Activated T-helper 17 cell treated with anti-CD3 and anti-CD28 coated beads, Interleukin-2, amount 50 U/mL, for 72 hours (primary cell): ENCODE measurements at regions not wholly inside any gene's neighbourhood (a gene's known extent, or its start where the extent isn't known, plus 50 kb on each side); places are given as distances from the start of the nearest gene placed in this dataset.

ENCODE experiments used
- ATAC-seq: fragments of 150-1000 bp; cut with Tn5 transposase; replicated peaks from 2 replicates; pipeline ENCODE4 v1.10.0; 2021; ENCODE audit warnings: mild to moderate bottlenecking, moderate library complexity
- H3K27ac Mint-ChIP-seq: one replicate; pipeline ENCODE4 v1.8.0; 2022; ENCODE audit warnings: mixed read lengths
- H3K27me3 Mint-ChIP-seq: one replicate; pipeline ENCODE4 v1.8.0; 2022; ENCODE audit warnings: mixed read lengths
- H3K36me3 Mint-ChIP-seq: one replicate; pipeline ENCODE4 v1.8.0; 2022; ENCODE audit warnings: low read depth, mild to moderate bottlenecking, mixed read lengths
- H3K4me1 Mint-ChIP-seq: one replicate; pipeline ENCODE4 v1.8.0; 2022; ENCODE audit warnings: mixed read lengths
- H3K4me3 Mint-ChIP-seq: one replicate; pipeline ENCODE4 v1.8.0; 2022; ENCODE audit warnings: mild to moderate bottlenecking, mixed read lengths
- H3K9me3 Mint-ChIP-seq: one replicate; pipeline ENCODE4 v1.8.0; 2022; ENCODE audit warnings: mixed read lengths

DNA sequence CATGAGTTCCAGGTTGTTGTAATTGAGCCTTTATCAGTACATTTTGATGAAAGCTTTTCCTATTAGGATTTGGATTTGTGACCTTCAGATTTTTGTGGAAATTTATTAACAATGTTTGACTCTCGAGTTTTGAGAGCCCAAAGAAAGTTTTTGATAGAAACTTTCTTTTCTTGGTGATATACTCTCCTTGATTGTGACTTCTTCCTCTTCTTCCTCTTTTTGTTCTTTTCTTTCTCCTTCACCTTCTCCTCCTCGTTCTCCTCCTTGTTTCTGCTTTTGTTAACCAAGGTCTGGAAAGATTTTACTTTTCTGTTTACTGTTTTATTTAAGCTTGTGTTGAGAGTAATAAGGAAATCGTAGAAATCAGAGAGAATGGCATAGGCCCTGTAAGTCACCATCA lies 182.4 kb downstream of the TRIM27 start:
- H3K27ac Mint-ChIP-seq, result no peak overlapping the region
- peaks cover 20% of the 10 kb centered on the region for H3K9me3 Mint-ChIP-seq
- peaks cover 23% of the 10 kb centered on the region for H3K36me3 Mint-ChIP-seq
- H3K27me3 Mint-ChIP-seq, result peaks cover 55% of the 10 kb centered on the region
- no peaks in the 10 kb centered on the region for H3K4me1 Mint-ChIP-seq
- no peak for ATAC-seq
- H3K4me3 Mint-ChIP-seq, result no peak overlapping the region

DNA sequence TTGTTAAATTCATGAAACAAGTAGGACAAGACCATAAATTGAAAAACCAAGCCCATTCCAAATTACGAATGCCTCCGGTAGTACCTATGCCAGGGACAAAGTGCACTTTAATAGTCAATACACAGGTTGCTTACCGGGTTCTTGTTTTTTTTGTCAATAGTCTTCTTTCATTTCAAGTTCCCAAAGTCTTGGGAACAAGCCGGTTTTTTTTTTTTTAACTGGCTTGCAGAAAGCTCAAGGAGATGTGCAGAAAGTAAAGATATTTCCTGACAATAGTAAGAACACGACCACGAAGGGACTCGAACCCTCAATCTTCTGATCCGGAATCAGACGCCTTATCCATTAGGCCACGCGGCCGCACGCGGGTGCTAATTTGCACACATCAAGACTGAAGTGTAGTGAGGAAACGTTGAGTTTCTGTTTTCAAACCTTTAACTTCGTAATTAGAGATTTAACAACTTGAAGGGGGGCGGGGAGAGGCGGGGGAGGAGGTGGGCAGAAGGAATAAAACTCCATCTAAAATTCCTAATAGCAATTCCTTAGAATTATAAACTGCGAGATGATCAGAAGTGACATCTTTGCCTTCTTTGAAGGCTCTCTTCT lies 181.0 kb downstream of the TRIM27 start:
- peaks cover 13% of the 10 kb centered on the region for H3K36me3 Mint-ChIP-seq
- H3K4me3 Mint-ChIP-seq, result no peak overlapping the region
- H3K27me3 Mint-ChIP-seq, result peaks cover 53% of the 10 kb centered on the region
- H3K27ac Mint-ChIP-seq, result no peak overlapping the region
- H3K4me1 Mint-ChIP-seq, result no peaks in the 10 kb centered on the region
- H3K9me3 Mint-ChIP-seq, result peaks cover 17% of the 10 kb centered on the region
- ATAC-seq, result no peak

DNA sequence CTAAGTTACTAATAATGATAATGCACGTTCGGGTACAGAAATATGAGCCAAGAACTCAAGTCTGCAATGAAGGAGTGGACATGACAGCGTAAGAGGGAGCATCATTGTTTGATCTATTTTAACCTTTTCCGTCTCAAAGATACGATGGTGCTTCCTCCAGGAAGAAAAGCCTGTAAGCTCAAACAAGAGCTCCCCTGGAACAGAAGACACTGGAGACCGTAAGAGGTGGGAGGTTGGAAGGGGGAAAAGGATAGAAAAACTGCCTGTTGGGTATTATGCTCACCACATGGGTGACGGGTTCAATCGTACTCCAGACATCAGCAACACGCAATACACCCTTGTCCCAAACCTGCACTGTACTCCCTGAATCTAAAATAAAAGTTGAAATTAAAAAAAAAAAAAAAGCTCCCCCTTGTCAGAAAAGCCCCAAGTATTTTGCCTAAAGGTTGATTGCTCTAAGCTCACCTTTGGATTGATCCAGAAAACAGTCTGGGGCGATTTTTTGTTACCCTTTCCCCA lies 180.5 kb downstream of the TRIM27 start:
- H3K36me3 Mint-ChIP-seq, result peaks cover 9% of the 10 kb centered on the region
- H3K4me3 Mint-ChIP-seq, result no peak overlapping the region
- no peaks in the 10 kb centered on the region for H3K4me1 Mint-ChIP-seq
- peaks cover 15% of the 10 kb centered on the region for H3K9me3 Mint-ChIP-seq
- ATAC-seq, result no peak
- H3K27me3 Mint-ChIP-seq, result peaks cover 53% of the 10 kb centered on the region
- H3K27ac Mint-ChIP-seq, result no peak overlapping the region

DNA sequence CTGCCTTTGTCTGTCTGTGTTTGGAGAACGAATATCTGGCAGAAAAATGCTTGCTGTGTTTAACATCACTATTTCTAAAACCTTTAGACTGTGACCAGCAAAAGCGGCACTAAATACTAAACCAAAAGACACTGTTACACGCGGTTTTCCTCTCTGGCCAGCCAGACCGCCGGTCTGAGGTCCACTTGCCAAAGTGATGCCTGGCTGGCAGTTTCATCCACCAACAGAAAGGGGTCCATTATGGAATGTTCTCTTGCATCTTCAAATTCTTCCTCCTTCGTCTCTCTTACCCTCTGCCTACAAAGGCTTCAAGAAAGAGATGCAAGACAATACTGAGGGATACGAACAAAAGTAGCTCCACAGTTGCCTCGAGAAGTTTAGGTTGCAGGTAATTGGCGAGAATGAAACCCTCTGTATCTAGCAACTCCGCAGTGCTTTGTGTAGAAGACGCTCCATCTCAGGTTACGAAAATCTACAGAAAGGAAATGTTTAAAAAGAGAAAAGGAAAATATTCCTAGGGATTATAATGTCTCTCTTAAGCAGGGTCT lies 176.6 kb downstream of the TRIM27 start:
- ATAC-seq, result no peak
- peaks cover 14% of the 10 kb centered on the region for H3K36me3 Mint-ChIP-seq
- no peaks in the 10 kb centered on the region for H3K4me1 Mint-ChIP-seq
- peaks cover 62% of the 10 kb centered on the region for H3K27me3 Mint-ChIP-seq
- no peak overlapping the region for H3K4me3 Mint-ChIP-seq
- H3K9me3 Mint-ChIP-seq, result peaks cover 16% of the 10 kb centered on the region
- no peak overlapping the region for H3K27ac Mint-ChIP-seq

DNA sequence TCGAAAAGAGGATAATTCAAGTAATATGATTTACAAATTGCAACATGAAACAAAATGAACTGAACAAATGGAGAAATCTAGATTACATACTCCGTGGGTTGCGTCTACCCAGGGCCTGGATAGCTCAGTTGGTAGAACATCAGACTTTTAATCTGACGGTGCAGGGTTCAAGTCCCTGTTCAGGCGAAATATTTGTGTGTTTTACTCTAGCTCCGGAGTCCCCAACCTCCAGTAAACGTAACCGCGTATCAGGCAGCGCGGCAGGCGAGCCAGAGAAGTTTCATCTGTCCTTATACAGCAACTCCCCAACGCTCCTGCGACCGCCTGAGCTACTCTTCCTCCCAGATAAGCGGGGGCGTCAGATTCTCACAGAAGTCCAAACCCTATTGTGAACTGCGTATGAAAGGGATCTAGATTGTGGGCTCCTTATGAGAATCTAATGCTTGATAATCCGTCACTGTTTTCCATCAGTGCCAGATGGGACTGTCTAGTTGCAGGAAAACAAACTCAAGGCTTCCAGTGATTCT lies 176.1 kb downstream of the TRIM27 start:
- H3K36me3 Mint-ChIP-seq, result peaks cover 14% of the 10 kb centered on the region
- no peaks in the 10 kb centered on the region for H3K4me1 Mint-ChIP-seq
- peaks cover 16% of the 10 kb centered on the region for H3K9me3 Mint-ChIP-seq
- H3K27me3 Mint-ChIP-seq, result peaks cover 66% of the 10 kb centered on the region
- H3K27ac Mint-ChIP-seq, result no peak overlapping the region
- no peak for ATAC-seq
- no peak overlapping the region for H3K4me3 Mint-ChIP-seq

DNA sequence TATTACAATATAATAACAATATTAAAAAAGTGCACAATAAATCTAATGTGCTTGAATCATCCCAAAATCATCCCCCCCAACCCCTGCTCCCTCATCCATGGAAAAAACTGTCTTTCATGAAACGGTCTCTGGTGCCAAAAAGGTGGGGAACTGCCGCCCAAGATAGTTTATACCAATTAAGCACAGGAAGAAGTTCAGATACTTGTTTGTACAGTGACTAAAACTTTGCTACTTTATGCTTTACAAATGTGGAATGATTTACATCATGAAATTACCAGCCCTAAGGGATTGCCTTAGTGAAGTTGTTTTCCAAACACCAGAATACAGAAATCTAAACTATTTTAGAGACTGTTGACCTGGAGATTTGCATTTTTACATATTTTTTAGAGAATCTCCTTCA lies 175.6 kb downstream of the TRIM27 start:
- H3K9me3 Mint-ChIP-seq, result peaks cover 16% of the 10 kb centered on the region
- no peak overlapping the region for H3K27ac Mint-ChIP-seq
- H3K27me3 Mint-ChIP-seq, result peaks cover 61% of the 10 kb centered on the region
- no peaks in the 10 kb centered on the region for H3K4me1 Mint-ChIP-seq
- H3K36me3 Mint-ChIP-seq, result peaks cover 14% of the 10 kb centered on the region
- no peak overlapping the region for H3K4me3 Mint-ChIP-seq
- no peak for ATAC-seq

DNA sequence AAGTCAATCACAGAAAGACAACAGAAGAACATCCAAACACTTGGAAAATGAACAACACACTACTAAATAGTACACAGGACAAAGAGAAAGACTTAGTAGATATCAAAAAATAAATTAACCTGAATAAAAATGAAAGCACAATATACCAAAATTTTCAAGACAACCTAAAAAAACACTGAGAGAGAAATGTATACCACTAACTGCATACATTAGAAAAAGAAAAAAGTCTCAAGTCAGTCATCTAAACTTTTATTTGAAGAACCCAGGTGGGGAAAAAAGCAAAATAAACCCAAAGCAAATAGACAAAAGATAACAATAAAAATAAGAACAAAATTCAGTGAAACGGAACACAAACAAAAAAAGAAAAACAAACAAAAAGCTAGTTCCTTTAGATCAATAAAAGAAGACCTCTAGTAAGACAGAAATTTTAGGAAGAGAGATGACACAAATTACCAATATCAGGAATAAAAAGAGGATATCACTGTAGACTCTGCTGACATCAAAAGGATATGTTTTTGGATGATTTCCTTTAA lies 172.8 kb downstream of the TRIM27 start:
- no peak for ATAC-seq
- Mint-ChIP-seq H3K27ac (no peak overlapping the region), H3K4me1 (no peaks in the 10 kb centered on the region), H3K36me3 (peaks cover 14% of the 10 kb centered on the region), H3K27me3 (peaks cover 51% of the 10 kb centered on the region), H3K9me3 (peaks cover 10% of the 10 kb centered on the region), H3K4me3 (no peak overlapping the region)

DNA sequence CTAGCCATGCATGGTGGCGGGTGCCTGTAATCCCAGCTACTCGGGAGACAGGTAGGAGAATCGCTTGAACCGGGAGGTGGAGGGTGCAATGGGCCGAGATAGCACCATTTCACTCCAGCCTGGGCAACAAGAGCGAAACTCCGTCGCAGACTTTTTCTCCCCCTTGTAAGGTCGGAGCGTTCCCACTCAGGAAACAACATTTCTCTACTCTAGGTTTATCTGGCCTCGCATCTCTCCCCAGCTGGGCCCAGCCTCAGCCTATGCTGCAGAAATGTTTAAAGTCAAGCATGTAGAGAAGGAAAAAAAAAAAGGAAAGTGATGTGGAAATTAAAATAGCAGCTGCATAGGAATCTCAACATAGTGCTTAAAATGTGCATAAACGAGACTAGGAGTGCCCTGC lies 172.3 kb downstream of the TRIM27 start:
- Mint-ChIP-seq H3K9me3 (peaks cover 10% of the 10 kb centered on the region), H3K27ac (no peak overlapping the region), H3K4me1 (no peaks in the 10 kb centered on the region), H3K27me3 (peaks cover 45% of the 10 kb centered on the region), H3K36me3 (peaks cover 14% of the 10 kb centered on the region), H3K4me3 (no peak overlapping the region)
- ATAC-seq, result no peak

DNA sequence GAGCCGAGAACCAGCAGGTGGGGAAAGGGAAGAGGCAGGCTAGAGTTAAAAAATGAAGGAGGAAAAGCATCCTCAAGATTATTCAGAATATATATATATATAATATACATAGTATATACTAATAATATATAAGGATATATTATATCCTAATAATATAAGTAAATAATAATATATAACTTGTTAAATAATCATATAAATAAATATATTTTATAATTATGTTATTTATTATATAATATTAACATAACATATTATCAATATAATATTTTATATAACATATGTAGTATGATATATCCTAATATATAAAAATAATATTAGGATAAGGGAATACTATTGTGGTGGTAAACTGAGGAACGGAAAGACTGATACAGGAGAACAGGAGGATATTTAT lies 171.8 kb downstream of the TRIM27 start:
- H3K36me3 Mint-ChIP-seq, result peaks cover 14% of the 10 kb centered on the region
- H3K27me3 Mint-ChIP-seq, result peaks cover 47% of the 10 kb centered on the region
- no peaks in the 10 kb centered on the region for H3K4me1 Mint-ChIP-seq
- peaks cover 10% of the 10 kb centered on the region for H3K9me3 Mint-ChIP-seq
- no peak for ATAC-seq
- H3K27ac Mint-ChIP-seq, result no peak overlapping the region
- H3K4me3 Mint-ChIP-seq, result no peak overlapping the region

DNA sequence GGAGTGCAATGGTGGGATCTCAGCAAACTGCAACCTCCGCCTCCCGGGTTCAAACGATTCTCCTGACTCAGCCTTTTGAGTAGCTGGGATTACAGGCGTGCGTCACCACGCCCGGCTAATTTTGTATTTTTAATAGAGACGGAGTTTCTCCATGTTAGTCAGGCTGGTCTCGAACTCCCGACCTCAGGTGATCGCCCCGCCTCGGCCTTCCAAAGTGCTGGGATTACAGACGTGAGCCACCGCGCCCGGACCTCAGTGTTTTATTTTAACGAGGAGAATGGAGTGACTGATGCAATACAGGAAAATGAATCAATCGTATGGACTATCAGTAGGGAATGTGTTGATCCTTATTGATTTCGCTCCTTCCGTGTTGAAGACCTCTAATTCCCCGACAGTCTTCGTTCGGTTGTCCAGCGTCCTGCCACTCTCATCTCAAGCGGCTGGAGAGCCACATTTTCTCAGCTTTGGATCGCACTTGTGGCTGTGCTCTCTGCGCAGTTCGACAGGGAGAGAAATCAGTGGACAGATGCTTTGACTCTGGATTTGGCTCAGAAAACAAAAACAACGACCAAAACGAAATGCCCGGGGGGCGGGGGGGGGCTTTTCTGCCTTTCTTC lies 166.2 kb downstream of the TRIM27 start:
- ATAC-seq, result no peak
- no peaks in the 10 kb centered on the region for H3K4me1 Mint-ChIP-seq
- H3K36me3 Mint-ChIP-seq, result no peaks in the 10 kb centered on the region
- H3K9me3 Mint-ChIP-seq, result no peaks in the 10 kb centered on the region
- H3K27me3 Mint-ChIP-seq, result peaks cover 46% of the 10 kb centered on the region
- H3K27ac Mint-ChIP-seq, result no peak overlapping the region
- no peak overlapping the region for H3K4me3 Mint-ChIP-seq

DNA sequence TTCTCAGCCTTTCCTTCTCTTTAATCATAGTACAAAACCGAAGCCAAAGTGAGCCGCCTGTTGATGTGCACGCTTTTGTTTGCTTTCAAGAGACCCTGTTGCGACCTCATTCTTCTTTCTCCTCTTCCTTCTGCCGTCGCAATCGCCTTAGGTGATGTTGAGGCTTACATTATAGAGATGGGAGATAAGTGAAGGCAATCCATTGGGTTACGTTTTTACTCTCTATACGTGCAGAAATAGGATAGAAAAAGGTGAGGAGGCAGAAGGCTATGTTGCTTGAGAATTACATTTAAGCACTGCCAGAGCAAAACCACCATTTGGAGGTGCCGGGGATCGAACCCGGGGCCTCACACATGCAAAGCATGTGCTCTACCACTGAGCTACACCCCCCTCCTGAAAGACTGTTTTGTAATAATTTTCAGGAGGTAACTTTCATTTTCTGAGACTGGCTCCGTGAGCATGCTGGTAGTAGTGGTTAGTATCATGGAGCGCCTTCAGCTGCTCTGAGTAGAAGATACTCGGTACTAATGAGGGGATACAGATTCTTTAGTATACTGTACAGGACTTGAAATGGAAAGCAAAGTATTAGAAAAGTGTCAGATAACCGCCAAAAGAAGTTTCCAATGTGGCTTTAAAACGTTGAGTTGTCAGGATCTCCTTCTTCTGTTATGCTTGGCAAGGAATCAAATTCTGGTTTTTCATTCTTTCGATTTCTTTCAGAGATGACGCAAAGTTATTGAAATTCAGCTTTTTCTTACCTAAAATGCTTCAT lies 165.6 kb downstream of the TRIM27 start:
- Mint-ChIP-seq H3K27ac (no peak overlapping the region), H3K27me3 (peaks cover 49% of the 10 kb centered on the region), H3K4me1 (no peaks in the 10 kb centered on the region), H3K9me3 (no peaks in the 10 kb centered on the region), H3K4me3 (no peak overlapping the region), H3K36me3 (no peaks in the 10 kb centered on the region)
- no peak for ATAC-seq

DNA sequence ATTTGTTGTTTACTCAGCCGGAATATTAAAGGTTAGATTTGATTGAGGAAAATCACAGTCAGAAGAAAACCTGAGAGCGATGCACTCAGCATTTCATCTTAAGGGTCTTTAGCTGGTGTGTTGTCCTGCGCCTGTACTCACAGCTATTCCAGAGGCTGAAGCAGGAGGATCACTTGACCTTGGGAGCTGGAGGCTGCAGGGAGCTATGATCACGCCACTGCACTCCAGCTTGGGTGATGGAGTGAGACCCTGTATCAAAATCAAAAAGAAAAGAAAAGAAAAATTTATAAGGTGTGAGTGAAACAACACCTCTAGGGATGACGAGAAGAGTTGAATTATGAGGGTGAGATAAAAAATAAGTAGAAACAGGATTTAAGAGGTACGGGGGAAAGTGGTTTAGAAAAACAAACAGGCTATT lies 165.0 kb downstream of the TRIM27 start:
- Mint-ChIP-seq H3K36me3 (no peaks in the 10 kb centered on the region), H3K9me3 (no peaks in the 10 kb centered on the region), H3K27me3 (peaks cover 51% of the 10 kb centered on the region), H3K27ac (no peak overlapping the region), H3K4me3 (no peak overlapping the region), H3K4me1 (no peaks in the 10 kb centered on the region)
- no peak for ATAC-seq

DNA sequence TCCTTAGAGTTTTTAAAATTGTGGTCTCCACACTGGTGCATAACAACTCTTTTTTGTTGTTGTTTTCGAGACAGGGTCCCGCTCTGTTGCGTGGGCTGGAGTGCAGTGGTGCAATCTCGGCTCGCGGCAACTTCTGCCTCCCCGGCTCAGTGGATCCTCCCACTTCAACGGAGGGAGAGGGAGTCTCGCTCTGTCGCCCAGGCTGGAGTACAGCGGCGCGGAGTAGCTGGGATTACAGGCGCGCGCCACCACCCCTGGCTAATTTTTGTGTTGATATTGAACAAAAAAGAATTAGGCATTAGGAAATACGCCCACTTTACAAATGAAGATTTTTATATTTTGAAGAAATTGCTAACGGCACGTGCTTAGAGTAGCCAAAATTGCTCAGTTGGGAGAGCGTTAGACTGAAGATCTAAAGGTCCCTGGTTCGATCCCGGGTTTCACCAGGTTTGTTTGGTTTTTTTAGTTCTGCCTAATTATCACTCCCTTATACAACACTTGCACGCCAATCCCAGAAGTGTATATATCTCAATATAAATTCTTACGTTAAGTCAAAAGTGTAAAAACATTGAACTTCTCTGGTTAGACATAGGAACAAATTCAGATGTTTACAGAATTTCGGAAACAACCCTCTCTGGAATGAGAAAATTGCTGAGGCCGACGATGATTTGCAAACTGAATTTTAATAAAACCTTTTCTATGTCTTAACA lies 159.6 kb downstream of the TRIM27 start:
- Mint-ChIP-seq H3K27me3 (peaks cover 65% of the 10 kb centered on the region), H3K4me1 (no peaks in the 10 kb centered on the region), H3K27ac (no peak overlapping the region), H3K36me3 (no peaks in the 10 kb centered on the region), H3K4me3 (no peak overlapping the region), H3K9me3 (peaks cover 4% of the 10 kb centered on the region)
- ATAC-seq, result no peak

DNA sequence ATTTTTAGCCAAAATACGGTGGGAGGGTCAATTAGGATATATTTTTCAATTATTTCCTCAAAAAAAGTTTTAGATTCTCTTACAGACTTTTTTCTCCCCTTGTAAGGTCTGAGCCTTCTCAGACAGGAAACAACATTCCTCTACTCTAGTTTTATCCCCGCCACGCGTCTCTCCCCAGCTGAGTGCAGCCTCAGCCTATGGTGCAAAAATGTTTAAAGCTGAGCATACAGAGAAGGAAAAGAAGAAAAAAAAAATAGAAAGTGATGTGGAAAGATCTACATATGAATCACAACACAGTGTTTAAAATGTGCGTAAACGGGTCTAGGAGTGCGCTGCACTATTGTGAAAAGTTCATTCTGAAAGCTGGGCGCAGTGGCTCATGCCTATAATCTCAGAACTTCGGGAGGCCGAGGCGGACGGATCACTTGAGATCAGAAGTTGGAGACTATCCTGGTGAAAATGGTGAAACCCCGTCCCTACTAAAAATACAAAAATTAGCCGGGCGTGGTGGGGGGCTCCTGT lies 159.0 kb downstream of the TRIM27 start:
- H3K27me3 Mint-ChIP-seq, result peaks cover 68% of the 10 kb centered on the region
- no peak overlapping the region for H3K27ac Mint-ChIP-seq
- no peaks in the 10 kb centered on the region for H3K36me3 Mint-ChIP-seq
- ATAC-seq, result no peak
- no peaks in the 10 kb centered on the region for H3K4me1 Mint-ChIP-seq
- peaks cover 8% of the 10 kb centered on the region for H3K9me3 Mint-ChIP-seq
- H3K4me3 Mint-ChIP-seq, result no peak overlapping the region
